GM18909 (cell line): ENCODE measurements at regions not wholly inside any gene's neighbourhood (a gene's known extent, or its start where the extent isn't known, plus 50 kb on each side); places are given as distances from the start of the nearest gene placed in this dataset.

Experiments used
- ATAC-seq: cut with Tn5 transposase; IDR thresholded peaks from one replicate; pipeline ENCODE4 v1.9.1; 2021; ENCODE audit warnings: mild to moderate bottlenecking; ENCODE audit not compliant: unreplicated experiment, poor library complexity

DNA sequence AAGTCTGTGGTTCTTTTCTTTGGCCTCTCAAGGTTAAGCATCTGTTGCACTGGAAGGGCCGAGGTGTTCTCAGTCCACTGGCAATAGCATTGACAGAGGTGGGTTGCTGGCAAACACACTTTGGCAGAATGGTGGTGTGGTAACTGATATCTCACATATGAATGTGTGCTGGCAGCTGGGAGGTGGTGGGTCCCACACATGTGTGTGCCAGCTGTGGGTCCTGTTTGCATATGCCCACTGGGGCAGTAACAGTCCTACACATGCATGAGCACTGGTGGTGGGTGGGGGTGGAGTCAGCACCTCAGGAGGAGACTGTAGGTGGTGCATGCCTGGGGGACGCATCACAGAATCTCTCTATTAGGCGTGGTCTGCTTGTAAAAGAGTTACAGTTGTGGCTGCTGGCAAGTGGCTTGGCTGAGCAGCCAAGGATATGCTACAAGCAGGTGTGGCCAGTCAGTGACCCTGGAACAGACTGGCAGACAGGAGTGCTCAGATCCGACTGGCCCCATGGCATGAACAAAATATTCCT is 934.3 kb downstream of the GRIK2 start:
- no peak for ATAC-seq

DNA sequence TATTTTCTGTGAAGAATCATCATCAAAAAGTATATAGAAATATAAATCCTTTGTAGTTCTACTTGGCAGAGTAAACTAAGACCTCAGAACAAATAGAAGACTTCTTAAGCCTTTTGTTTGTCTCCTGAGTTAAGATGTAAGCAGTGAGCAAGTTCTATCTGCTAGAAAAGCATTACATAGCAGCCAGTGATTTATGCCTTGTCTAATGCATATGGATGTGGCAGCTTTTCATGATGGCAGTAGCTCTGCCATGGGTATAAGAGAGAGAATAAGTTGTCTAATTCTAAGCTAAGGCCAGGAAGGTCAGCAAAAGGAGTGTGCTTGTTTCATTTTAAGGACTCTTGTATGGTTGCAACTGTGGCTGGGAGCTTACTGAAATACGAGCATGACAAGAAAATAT is 920.2 kb downstream of the GRIK2 start:
- no peak for ATAC-seq

DNA sequence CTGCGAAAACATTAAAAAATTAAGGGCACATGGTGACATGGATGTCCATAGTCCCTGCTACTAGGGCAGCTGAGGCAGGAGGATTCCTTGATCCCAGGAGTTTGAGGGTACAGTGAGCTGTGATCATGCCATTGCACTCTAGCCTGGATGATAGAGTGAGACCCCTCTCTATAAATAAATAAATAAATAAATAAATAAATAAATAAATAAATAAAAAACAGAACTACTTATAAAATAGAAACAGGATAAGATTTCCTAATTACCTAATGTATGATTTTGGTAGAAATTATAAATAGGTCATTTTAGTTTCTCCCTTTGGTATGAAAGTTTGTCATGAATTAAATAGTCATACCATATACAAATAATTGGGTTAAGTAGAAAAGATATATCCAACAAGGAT is 916.2 kb downstream of the GRIK2 start:
- ATAC-seq = no peak

DNA sequence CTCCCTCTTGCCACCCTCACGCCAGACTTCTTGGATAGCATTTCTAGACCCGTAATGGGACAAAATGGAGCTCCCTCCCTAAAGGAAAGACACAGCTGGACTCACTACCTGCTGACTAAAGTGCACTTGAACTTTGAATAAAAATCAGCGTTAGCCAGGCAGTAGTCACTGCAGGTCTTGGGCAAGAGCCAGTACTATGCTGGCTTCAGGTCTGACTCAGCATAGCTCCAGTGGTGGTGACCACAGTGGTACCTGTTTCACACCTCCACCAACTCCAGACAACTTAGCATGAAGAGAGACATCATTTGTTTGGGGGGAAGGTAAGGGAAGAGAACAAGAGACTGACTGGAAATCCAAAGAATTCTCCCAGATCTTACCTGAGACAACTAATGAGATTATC is 906.8 kb downstream of the GRIK2 start:
- no peak for ATAC-seq

DNA sequence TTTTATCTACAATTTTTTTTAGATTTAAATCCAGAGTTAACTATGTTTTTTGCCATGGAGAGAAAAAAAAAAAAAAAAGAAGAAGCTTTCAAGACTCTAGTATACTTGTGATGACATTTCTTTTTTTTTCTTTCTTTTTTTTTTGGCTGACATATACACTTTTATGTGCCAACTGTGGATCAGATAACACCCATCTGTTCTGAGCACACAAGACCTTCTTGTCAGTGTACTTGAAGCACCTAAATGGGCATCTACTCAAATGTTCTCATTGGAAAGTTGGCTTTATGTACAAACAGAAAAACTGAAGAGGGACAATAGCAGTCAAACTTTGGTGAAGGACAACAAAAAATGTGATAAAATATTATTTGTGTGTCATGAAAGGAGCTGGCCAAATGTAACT is 904.5 kb downstream of the GRIK2 start:
- ATAC-seq = no peak
